Ovary (tissue), 3 donors: ENCODE measurements at regions not wholly inside any gene's neighbourhood (a gene's known extent, or its start where the extent isn't known, plus 50 kb on each side); places are given as distances from the start of the nearest gene placed in this dataset.

Experiments used
- EP300 ChIP-seq: sonication (generic); formaldehyde crosslinking; IDR thresholded peaks from one replicate; pipeline ENCODE4 v1.6.1; 2017; ENCODE audit warnings: antibody characterized with exemption
- TF ChIP-seq, protein P1 (sequence below), 3 donors: fragments of 450-650 bp in 2 of 3; fragments of 200-600 bp in 1 of 3; IDR thresholded peaks; one replicate each; pipeline versions ENCODE4 v1.5.1 to v1.8.0; 2016 to 2022; ENCODE audit warnings: antibody characterized with exemption in 3 of 3, mild to moderate bottlenecking in 1 of 3
- donor health status: DM: no; HTN: no; CAD: no.

DNA sequence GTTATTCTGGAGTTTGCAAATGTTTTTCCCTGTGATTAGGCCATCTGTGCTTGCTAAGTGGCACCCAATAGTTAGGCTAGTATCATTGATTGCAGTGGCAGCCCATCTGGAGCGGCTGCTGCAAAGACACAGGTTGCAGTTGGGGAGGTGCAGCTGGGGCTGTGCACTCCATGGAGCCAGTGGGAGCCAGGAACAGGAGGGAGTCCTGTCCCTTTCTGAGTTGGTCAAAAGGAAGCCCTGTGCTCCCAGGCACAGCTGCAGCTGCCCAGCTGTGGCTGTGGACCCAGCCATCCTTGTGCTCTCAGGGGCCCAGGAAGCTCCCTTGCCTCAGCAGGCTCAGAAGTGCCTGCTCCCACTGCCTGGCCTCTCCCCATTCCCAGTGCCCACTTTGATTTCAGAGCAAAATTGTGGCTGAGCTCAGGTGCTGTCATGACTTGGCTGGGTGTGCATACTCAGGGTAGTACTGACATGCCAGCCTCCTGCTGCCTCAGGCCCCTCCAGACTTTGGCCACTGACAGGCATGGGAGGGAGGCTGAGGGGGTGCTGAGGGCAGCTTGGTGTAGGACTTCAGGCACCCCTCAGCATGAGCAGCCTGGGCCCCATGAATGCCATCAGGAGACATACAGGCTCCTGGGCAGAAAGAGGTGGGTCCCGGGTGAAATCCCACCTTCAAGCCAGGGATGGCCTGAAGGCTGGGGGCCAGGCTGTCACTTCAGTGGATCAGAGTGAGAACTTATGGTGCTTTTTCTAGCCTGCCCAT lies 270.6 kb downstream of the PCDH20 start:
- TF ChIP-seq, protein P1, sequence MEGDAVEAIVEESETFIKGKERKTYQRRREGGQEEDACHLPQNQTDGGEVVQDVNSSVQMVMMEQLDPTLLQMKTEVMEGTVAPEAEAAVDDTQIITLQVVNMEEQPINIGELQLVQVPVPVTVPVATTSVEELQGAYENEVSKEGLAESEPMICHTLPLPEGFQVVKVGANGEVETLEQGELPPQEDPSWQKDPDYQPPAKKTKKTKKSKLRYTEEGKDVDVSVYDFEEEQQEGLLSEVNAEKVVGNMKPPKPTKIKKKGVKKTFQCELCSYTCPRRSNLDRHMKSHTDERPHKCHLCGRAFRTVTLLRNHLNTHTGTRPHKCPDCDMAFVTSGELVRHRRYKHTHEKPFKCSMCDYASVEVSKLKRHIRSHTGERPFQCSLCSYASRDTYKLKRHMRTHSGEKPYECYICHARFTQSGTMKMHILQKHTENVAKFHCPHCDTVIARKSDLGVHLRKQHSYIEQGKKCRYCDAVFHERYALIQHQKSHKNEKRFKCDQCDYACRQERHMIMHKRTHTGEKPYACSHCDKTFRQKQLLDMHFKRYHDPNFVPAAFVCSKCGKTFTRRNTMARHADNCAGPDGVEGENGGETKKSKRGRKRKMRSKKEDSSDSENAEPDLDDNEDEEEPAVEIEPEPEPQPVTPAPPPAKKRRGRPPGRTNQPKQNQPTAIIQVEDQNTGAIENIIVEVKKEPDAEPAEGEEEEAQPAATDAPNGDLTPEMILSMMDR (IDR thresholded peaks at IDR 0.05) = no peak
- TF ChIP-seq EP300 = no peak
